ENCODE measurements at regions not wholly inside any gene's neighbourhood (a gene's known extent, or its start where the extent isn't known, plus 50 kb on each side); places are given as distances from the start of the nearest gene placed in this dataset.

DNA sequence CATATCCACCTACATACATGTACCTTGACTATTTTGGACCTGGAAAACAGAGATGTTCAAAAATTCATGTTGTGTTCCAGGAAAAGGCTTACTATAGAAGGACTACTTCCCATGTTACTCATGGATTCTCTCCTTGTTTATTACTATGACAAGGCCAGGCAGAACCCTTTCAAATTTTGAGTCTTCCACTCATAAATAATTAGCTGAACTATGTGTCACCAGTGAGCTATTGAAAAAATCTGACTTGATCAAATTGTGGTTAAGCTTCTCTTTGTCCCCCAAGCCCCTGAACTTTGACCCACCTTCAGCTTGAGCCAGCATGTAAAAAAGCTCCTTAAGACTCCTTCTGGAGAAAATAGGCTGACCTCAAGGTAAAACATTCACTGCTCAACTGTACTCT, 1142.8 kb upstream of the EYS start:
- no peaks in the 10 kb centered on the region for H3K4me1 ChIP-seq (ENCODE audit: control insufficient read depth in 2 of 2, insufficient read depth in 1 of 2, low read depth in 1 of 2, low read length in 2 of 2)

GRCh38 chr6:66848244-66848953, 1141.4 kb upstream of the EYS start:
- Histone ChIP-seq H2BK5ac (ENCODE audit: low read length) (no peak overlapping the region), H2AK5ac (ENCODE audit: low read depth, low read length) (no peak overlapping the region), H3K14ac (ENCODE audit: low read length) (no peak overlapping the region), H3K4me1 (ENCODE audit: control insufficient read depth in 2 of 2, insufficient read depth in 1 of 2, low read depth in 1 of 2, low read length in 2 of 2) (no peaks in the 10 kb centered on the region), H4K91ac (ENCODE audit: low read depth, low read length, poor library complexity) (no peak overlapping the region), H3K27ac (replicated peaks; ENCODE audit: low read length) (no peak overlapping the region), H3K79me1 (ENCODE audit: low read depth, low read length) (no peaks in the 10 kb centered on the region), H3K4ac (ENCODE audit: low read length) (no peak overlapping the region), H3K27me3 (ENCODE audit: control insufficient read depth in 3 of 3, insufficient read depth in 3 of 3, low read depth in 1 of 3, low read length in 3 of 3) (no peaks in the 10 kb centered on the region), H2AFZ (ENCODE audit: low read length) (no peak overlapping the region), H2BK15ac (ENCODE audit: low read length) (no peak overlapping the region), H3K9me3 (replicated peaks in 1 of 2; ENCODE audit: control insufficient read depth in 2 of 2, insufficient read depth in 1 of 2, low read depth in 1 of 2, low read length in 2 of 2) (no peaks in the 10 kb centered on the region), H2BK12ac (ENCODE audit: low read length) (no peak overlapping the region), H3K36me3 (replicated peaks in 1 of 2; ENCODE audit: control insufficient read depth in 2 of 2, insufficient read depth in 2 of 2, low read length in 2 of 2) (no peaks in the 10 kb centered on the region), H3K4me2 (ENCODE audit: insufficient read depth, low read length, poor library complexity, severe bottlenecking) (no peak overlapping the region), H4K8ac (ENCODE audit: low read depth, low read length) (no peak overlapping the region), H3K23ac (ENCODE audit: low read depth, low read length, poor library complexity) (no peak overlapping the region), H3K18ac (ENCODE audit: low read length) (no peak overlapping the region), H3K9ac (ENCODE audit: low read depth, low read length, poor library complexity) (no peak overlapping the region), H2BK120ac (ENCODE audit: low read depth, low read length) (no peak overlapping the region), H3K4me3 (ENCODE audit: low read length in 2 of 2) (no peak overlapping the region)
- WGBS, 2 donors (ENCODE audit: extremely low coverage in 2 of 2, insufficient read length in 2 of 2, insufficient replicate concordance in 1 of 2), result no CpG with 5 or more reads among the region's 3 CpGs
- no peak for DNase-seq (ENCODE audit: low spot score)

More for the DNA sequence above, 1142.8 kb upstream of the EYS start:
- Histone ChIP-seq H2BK12ac (ENCODE audit: low read length) (no peak overlapping the region), H3K27ac (replicated peaks; ENCODE audit: low read length) (no peak overlapping the region), H3K27me3 (ENCODE audit: control insufficient read depth in 3 of 3, insufficient read depth in 3 of 3, low read depth in 1 of 3, low read length in 3 of 3) (no peaks in the 10 kb centered on the region), H3K14ac (ENCODE audit: low read length) (no peak overlapping the region), H2AK5ac (ENCODE audit: low read depth, low read length) (no peak overlapping the region), H2BK120ac (ENCODE audit: low read depth, low read length) (no peak overlapping the region), H2AFZ (ENCODE audit: low read length) (no peak overlapping the region), H3K79me1 (ENCODE audit: low read depth, low read length) (no peaks in the 10 kb centered on the region), H2BK15ac (ENCODE audit: low read length) (no peak overlapping the region), H3K18ac (ENCODE audit: low read length) (no peak overlapping the region), H3K4me2 (ENCODE audit: insufficient read depth, low read length, poor library complexity, severe bottlenecking) (no peak overlapping the region), H3K4ac (ENCODE audit: low read length) (no peak overlapping the region), H3K23ac (ENCODE audit: low read depth, low read length, poor library complexity) (no peak overlapping the region), H3K9ac (ENCODE audit: low read depth, low read length, poor library complexity) (no peak overlapping the region), H3K9me3 (replicated peaks in 1 of 2; ENCODE audit: control insufficient read depth in 2 of 2, insufficient read depth in 1 of 2, low read depth in 1 of 2, low read length in 2 of 2) (no peaks in the 10 kb centered on the region), H3K4me3 (ENCODE audit: low read length in 2 of 2) (no peak overlapping the region), H3K36me3 (replicated peaks in 1 of 2; ENCODE audit: control insufficient read depth in 2 of 2, insufficient read depth in 2 of 2, low read length in 2 of 2) (no peaks in the 10 kb centered on the region), H2BK5ac (ENCODE audit: low read length) (no peak overlapping the region), H4K8ac (ENCODE audit: low read depth, low read length) (no peak overlapping the region), H4K91ac (ENCODE audit: low read depth, low read length, poor library complexity) (no peak overlapping the region)
- DNase-seq (ENCODE audit: low spot score), result peak; percentile 11

DNA sequence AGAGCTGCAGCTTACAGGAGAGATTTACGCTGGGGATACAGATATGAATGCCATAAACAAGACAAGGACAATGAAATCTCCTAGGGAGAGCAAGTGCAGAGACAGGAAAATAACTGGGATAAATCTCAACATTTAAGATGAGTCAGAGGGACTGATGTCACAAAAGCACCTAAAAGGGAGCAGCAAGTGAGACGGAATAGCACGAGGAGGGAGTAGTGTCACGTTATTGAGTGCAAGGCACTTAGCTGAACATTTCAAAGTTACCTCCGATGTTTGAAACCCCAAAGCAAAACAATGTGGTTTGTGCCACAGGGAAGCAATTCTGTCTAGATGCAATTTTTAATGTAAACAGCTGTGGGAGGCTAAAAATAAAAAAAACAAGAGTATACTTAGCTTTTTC, 1131.7 kb upstream of the EYS start:
- H3K27ac ChIP-seq (replicated peaks; ENCODE audit: low read length), result no peak overlapping the region
- no peak overlapping the region for H2AFZ ChIP-seq (ENCODE audit: low read length)
- no peaks in the 10 kb centered on the region for H3K36me3 ChIP-seq (replicated peaks in 1 of 2; ENCODE audit: control insufficient read depth in 2 of 2, insufficient read depth in 2 of 2, low read length in 2 of 2)
- H2BK15ac ChIP-seq (ENCODE audit: low read length), result no peak overlapping the region
- no peaks in the 10 kb centered on the region for H3K4me1 ChIP-seq (ENCODE audit: control insufficient read depth in 2 of 2, insufficient read depth in 1 of 2, low read depth in 1 of 2, low read length in 2 of 2)
- H4K8ac ChIP-seq (ENCODE audit: low read depth, low read length), result no peak overlapping the region
- no peak overlapping the region for H3K4me2 ChIP-seq (ENCODE audit: insufficient read depth, low read length, poor library complexity, severe bottlenecking)
- no peak overlapping the region for H2BK12ac ChIP-seq (ENCODE audit: low read length)
- H3K23ac ChIP-seq (ENCODE audit: low read depth, low read length, poor library complexity), result no peak overlapping the region
- no peak overlapping the region for H2BK5ac ChIP-seq (ENCODE audit: low read length)
- H3K79me1 ChIP-seq (ENCODE audit: low read depth, low read length), result no peaks in the 10 kb centered on the region
- no peak overlapping the region for H3K14ac ChIP-seq (ENCODE audit: low read length)
- no peaks in the 10 kb centered on the region for H3K9me3 ChIP-seq (replicated peaks in 1 of 2; ENCODE audit: control insufficient read depth in 2 of 2, insufficient read depth in 1 of 2, low read depth in 1 of 2, low read length in 2 of 2)
- no peaks in the 10 kb centered on the region for H3K27me3 ChIP-seq (ENCODE audit: control insufficient read depth in 3 of 3, insufficient read depth in 3 of 3, low read depth in 1 of 3, low read length in 3 of 3)
- no peak overlapping the region for H2AK5ac ChIP-seq (ENCODE audit: low read depth, low read length)
- H3K18ac ChIP-seq (ENCODE audit: low read length), result no peak overlapping the region
- H3K4me3 ChIP-seq (ENCODE audit: low read length in 2 of 2), result no peak overlapping the region
- no peak overlapping the region for H4K91ac ChIP-seq (ENCODE audit: low read depth, low read length, poor library complexity)
- no CpG with 5 or more reads among the region's 5 CpGs for WGBS, 2 donors (ENCODE audit: extremely low coverage in 2 of 2, insufficient read length in 2 of 2, insufficient replicate concordance in 1 of 2)
- H3K9ac ChIP-seq (ENCODE audit: low read depth, low read length, poor library complexity), result no peak overlapping the region
- H3K4ac ChIP-seq (ENCODE audit: low read length), result no peak overlapping the region
- DNase-seq (ENCODE audit: low spot score), result no peak
- H2BK120ac ChIP-seq (ENCODE audit: low read depth, low read length), result no peak overlapping the region

GRCh38 chr6:66825539-66825938, 1118.5 kb upstream of the EYS start:
- H3K27ac ChIP-seq (replicated peaks; ENCODE audit: low read length), result no peak overlapping the region
- no peaks in the 10 kb centered on the region for H3K4me1 ChIP-seq (ENCODE audit: control insufficient read depth in 2 of 2, insufficient read depth in 1 of 2, low read depth in 1 of 2, low read length in 2 of 2)
- no peaks in the 10 kb centered on the region for H3K9me3 ChIP-seq (replicated peaks in 1 of 2; ENCODE audit: control insufficient read depth in 2 of 2, insufficient read depth in 1 of 2, low read depth in 1 of 2, low read length in 2 of 2)
- H3K27me3 ChIP-seq (ENCODE audit: control insufficient read depth in 3 of 3, insufficient read depth in 3 of 3, low read depth in 1 of 3, low read length in 3 of 3), result no peaks in the 10 kb centered on the region
- no peaks in the 10 kb centered on the region for H3K36me3 ChIP-seq (replicated peaks in 1 of 2; ENCODE audit: control insufficient read depth in 2 of 2, insufficient read depth in 2 of 2, low read length in 2 of 2)
- no peak overlapping the region for H3K14ac ChIP-seq (ENCODE audit: low read length)
- WGBS, 2 donors (ENCODE audit: extremely low coverage in 2 of 2, insufficient read length in 2 of 2, insufficient replicate concordance in 1 of 2), result no CpG with 5 or more reads among the region's 3 CpGs
- DNase-seq (ENCODE audit: low spot score), result no peak
- no peak overlapping the region for H2BK5ac ChIP-seq (ENCODE audit: low read length)
- no peak overlapping the region for H3K4me3 ChIP-seq (ENCODE audit: low read length in 2 of 2)
- no peak overlapping the region for H3K4me2 ChIP-seq (ENCODE audit: insufficient read depth, low read length, poor library complexity, severe bottlenecking)
- no peak overlapping the region for H2AFZ ChIP-seq (ENCODE audit: low read length)
- no peak overlapping the region for H3K9ac ChIP-seq (ENCODE audit: low read depth, low read length, poor library complexity)
- no peak overlapping the region for H3K18ac ChIP-seq (ENCODE audit: low read length)
- no peak overlapping the region for H2BK15ac ChIP-seq (ENCODE audit: low read length)
- H2AK5ac ChIP-seq (ENCODE audit: low read depth, low read length), result no peak overlapping the region
- H3K79me1 ChIP-seq (ENCODE audit: low read depth, low read length), result no peaks in the 10 kb centered on the region
- no peak overlapping the region for H4K91ac ChIP-seq (ENCODE audit: low read depth, low read length, poor library complexity)
- no peak overlapping the region for H2BK12ac ChIP-seq (ENCODE audit: low read length)
- H3K4ac ChIP-seq (ENCODE audit: low read length), result no peak overlapping the region
- no peak overlapping the region for H4K8ac ChIP-seq (ENCODE audit: low read depth, low read length)
- H3K23ac ChIP-seq (ENCODE audit: low read depth, low read length, poor library complexity), result no peak overlapping the region
- H2BK120ac ChIP-seq (ENCODE audit: low read depth, low read length), result no peak overlapping the region

Data from neuronal stem cell (in vitro differentiated cells).